Erythroblast (primary cell): ENCODE measurements at regions not wholly inside any gene's neighbourhood (a gene's known extent, or its start where the extent isn't known, plus 50 kb on each side); places are given as distances from the start of the nearest gene placed in this dataset.

Source experiments
- GATA1 ChIP-seq: IDR thresholded peaks from 2 replicates; pipeline ENCODE4 v1.6.1; 2011; ENCODE audit warnings: low read depth, mild to moderate bottlenecking, control low read depth, low read length, moderate library complexity
- POLR2A ChIP-seq: IDR thresholded peaks from 2 replicates; pipeline ENCODE4 v1.6.1; 2011; ENCODE audit warnings: mild to moderate bottlenecking, low read length

DNA sequence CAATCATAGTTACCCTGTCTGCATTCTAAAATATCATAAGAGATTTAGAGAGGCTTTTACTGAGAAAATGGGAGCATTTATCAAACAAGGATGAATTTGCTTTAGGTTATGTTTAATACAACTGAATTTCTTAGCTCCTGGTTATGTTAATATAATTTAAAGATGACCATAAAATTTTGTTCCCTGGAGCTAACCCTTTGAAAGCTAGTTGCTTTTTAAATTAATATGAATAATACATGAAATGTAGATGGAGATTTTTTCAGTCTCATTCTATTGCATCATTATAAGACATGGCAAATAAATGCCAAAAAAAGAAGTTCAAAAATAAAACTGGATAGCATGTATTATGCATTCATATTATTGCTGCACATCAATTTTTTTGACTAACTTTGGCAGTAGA is 344.1 kb upstream of the NXPH2 start:
- no peak for TF ChIP-seq POLR2A
- TF ChIP-seq GATA1, result no peak
